ENCODE measurements at regions not wholly inside any gene's neighbourhood (a gene's known extent, or its start where the extent isn't known, plus 50 kb on each side); places are given as distances from the start of the nearest gene placed in this dataset.

DNA sequence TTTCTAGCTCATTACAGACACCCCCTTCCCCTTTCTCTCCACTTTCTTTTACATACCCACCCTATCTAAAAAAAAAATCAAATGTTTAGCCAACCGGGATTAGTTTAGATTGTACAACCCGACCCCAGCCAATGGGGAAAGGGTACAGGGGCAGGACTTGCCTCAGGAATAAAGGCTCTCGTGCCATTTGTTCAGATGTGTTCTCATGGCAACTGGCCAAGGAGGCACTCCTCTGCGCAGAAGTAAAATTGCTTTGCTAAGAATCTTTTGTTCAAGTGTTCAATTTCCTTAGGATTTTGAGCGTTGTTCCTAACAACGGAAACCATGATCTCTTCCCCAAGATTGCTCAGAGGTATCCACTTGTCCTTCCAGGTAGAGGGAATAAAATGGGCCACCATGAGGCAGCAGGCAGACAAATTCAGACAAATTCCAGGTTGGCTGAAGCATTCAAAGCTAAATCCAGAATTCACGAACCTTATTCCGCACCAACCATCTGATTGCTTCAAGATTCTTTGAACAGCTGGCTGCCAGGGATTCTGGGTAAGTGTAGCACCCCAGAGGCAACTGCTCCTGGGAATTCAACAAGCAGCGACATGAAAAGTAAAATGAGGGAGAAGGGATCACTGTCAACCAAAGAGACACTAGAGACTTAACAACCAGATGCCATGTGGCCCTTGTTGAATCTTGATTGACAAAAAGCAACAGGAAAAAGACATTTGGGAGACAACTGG, 431.8 kb downstream of the PREX1 start:
- peaks cover 11% of the 10 kb centered on the region for H3K9me3 Mint-ChIP-seq
- DNase-seq, result no peak
- no peak for ATAC-seq
- H3K4me1 Mint-ChIP-seq (ENCODE audit: low read depth), result no peaks in the 10 kb centered on the region
- peaks cover 14% of the 10 kb centered on the region for H3K27me3 Mint-ChIP-seq (ENCODE audit: low read depth)
- peaks cover 4% of the 10 kb centered on the region for H3K36me3 Mint-ChIP-seq (ENCODE audit: insufficient read depth)
- no peak overlapping the region for H3K4me3 Mint-ChIP-seq

DNA sequence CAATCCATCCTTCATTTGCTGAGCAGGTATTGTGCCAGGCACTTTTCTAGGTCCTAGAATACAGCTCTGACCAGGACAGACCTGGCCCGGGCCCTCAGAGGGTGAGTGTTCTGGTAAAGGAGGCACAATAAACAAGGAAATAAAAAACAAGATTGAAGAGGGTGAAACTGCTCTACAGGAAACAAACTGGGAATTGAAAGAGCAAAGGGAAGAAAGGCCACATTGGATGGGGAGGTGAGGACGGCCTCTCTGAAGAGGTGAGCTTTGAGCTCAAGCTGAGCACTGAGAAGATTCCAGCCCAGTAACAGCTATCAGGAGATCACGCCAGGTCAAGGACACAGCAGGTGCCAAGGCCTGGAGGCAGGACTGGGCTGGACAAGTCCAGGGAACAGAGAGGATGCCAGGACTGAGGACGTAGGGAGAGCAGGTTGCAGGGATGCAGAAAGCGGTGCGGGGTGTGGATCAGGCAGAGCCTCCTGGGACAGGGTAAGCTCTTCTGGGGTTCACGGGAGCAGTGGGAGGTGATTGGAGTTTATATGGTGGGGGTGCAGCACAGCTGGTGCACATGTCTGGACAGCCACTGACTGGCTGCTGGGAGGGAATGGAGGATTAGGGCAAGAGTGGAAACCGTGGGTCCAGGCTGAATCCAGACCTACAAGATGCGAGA, 433.3 kb downstream of the PREX1 start:
- peaks cover 4% of the 10 kb centered on the region for H3K36me3 Mint-ChIP-seq (ENCODE audit: insufficient read depth)
- H3K9me3 Mint-ChIP-seq, result peaks cover 16% of the 10 kb centered on the region
- no peaks in the 10 kb centered on the region for H3K4me1 Mint-ChIP-seq (ENCODE audit: low read depth)
- H3K27me3 Mint-ChIP-seq (ENCODE audit: low read depth), result peaks cover 13% of the 10 kb centered on the region
- no peak overlapping the region for H3K4me3 Mint-ChIP-seq
- DNase-seq (no peak), ATAC-seq (no peak)

DNA sequence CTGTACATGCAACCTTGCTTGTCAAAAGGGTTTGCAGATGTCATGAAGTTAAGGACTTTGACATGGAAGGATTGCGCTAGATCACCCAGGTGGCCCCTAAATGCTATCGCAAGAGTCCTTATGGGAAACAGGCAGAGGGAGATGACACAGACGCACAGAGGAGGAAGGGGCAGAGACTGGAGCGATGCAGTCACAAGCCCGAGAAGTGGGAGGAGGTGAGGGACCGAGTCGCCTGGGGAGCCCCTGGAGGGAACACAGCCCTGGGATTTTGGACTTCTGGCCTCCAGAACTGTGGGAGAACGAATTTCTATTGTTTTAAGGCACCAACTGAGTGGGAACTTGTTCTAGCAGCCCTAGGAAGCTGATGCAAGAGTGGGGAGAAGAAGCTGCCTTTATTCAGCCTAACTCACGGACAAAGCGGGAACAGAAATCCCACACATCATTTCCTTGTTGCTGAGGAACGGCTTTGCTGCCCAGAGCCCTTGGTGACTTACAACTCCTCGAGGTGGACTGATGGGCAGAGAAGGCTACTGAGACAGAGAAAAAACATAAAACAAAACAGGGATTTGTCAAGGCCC, 434.0 kb downstream of the PREX1 start:
- Mint-ChIP-seq H3K9me3 (peaks cover 16% of the 10 kb centered on the region), H3K36me3 (ENCODE audit: insufficient read depth) (peaks cover 4% of the 10 kb centered on the region), H3K27me3 (ENCODE audit: low read depth) (peaks cover 13% of the 10 kb centered on the region), H3K4me3 (no peak overlapping the region), H3K4me1 (ENCODE audit: low read depth) (no peaks in the 10 kb centered on the region)
- DNase-seq (no peak), ATAC-seq (no peak)

DNA sequence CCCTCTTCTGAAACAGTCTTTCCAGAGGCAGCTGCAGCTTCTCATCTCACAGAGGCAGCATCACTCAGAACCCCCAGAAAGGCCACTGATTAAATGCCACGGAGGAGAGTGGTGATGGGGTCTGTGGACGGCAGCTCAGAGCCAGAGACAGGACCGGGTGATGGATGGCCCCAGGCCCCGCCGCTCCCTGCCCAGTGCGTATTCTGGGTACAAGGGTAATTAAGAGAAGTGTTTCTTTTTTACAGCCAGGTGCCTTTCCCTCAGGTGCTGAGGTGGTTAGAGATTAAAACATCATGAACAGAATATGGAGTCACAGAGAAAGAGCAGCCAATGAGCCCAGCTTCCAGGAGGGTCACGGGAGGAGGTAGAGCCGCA, 434.5 kb downstream of the PREX1 start:
- DNase-seq (no peak), ATAC-seq (no peak)
- peaks cover 13% of the 10 kb centered on the region for H3K27me3 Mint-ChIP-seq (ENCODE audit: low read depth)
- H3K36me3 Mint-ChIP-seq (ENCODE audit: insufficient read depth), result peaks cover 4% of the 10 kb centered on the region
- H3K4me3 Mint-ChIP-seq, result no peak overlapping the region
- H3K9me3 Mint-ChIP-seq, result peaks cover 16% of the 10 kb centered on the region
- H3K4me1 Mint-ChIP-seq (ENCODE audit: low read depth), result no peaks in the 10 kb centered on the region

DNA sequence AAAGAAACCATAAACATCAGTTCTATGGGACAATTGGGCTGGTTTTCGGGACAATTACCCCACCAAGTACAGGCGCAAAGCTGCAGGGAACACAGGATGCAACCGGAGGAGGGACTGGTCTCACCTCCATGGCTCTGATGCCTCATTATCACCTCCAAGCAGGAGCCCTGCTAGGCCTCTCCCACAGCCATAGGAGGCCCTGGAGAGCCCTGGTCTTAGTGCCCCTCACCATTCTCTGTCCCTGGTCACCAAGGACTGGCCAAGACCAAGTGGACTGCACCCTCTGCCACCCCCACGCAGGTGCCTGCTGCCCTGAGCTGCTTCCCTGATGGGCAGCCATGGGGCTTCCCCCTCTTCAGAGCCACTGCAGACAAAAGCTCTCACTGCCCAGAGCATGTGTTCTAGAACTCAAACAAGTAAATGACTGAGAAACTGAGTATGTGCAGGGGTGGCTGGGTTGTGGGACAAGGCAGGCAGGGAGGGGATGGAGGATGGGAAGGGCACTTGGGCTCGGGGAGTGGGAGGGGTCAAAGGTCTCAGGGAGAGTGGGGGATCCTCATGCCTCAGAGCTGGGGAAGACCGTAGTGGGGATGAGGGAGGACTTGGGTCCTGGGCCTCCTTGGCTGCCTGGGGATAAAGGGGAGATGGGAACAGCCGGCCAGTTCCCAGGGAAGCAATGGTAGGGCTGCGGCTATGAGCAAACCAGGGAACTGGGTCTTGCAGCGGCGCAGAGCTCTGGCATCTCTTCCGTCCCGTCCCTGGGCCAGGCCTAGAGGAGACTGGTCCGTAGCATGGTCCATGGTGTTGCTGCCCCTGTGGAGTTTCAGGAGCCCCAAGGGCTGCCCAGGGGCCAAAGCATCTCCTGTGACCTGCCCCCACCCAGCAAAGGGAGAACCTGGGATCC, 435.1 kb downstream of the PREX1 start:
- DNase-seq (no peak), ATAC-seq (no peak)
- Mint-ChIP-seq H3K9me3 (peaks cover 16% of the 10 kb centered on the region), H3K36me3 (ENCODE audit: insufficient read depth) (peaks cover 4% of the 10 kb centered on the region), H3K4me3 (no peak overlapping the region), H3K4me1 (ENCODE audit: low read depth) (no peaks in the 10 kb centered on the region), H3K27me3 (ENCODE audit: low read depth) (peaks cover 13% of the 10 kb centered on the region)

DNA sequence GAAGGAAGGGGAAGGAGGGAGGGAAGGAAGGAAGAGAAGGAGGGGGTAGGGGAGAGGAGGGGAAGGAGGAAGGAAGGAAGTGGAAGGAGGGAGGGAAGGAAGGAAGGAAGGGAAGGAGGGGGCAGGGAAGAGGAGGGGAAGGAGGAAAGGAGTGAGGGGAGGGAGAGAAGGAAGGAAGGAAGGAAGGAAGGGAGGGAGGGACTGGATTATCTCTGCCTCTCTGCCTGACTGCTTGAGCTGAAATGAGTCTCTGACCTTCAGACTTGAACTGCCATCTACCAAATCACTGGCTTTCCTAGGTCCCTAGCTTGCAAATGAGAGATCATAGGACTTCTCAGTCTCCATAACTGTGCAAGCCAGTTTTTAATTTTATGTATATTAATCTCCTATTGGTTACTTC, 436.8 kb downstream of the PREX1 start:
- H3K36me3 Mint-ChIP-seq (ENCODE audit: insufficient read depth), result peaks cover 4% of the 10 kb centered on the region
- no peak overlapping the region for H3K4me3 Mint-ChIP-seq
- no peaks in the 10 kb centered on the region for H3K4me1 Mint-ChIP-seq (ENCODE audit: low read depth)
- DNase-seq, result no peak
- peaks cover 12% of the 10 kb centered on the region for H3K27me3 Mint-ChIP-seq (ENCODE audit: low read depth)
- no peak for ATAC-seq
- peaks cover 16% of the 10 kb centered on the region for H3K9me3 Mint-ChIP-seq

DNA sequence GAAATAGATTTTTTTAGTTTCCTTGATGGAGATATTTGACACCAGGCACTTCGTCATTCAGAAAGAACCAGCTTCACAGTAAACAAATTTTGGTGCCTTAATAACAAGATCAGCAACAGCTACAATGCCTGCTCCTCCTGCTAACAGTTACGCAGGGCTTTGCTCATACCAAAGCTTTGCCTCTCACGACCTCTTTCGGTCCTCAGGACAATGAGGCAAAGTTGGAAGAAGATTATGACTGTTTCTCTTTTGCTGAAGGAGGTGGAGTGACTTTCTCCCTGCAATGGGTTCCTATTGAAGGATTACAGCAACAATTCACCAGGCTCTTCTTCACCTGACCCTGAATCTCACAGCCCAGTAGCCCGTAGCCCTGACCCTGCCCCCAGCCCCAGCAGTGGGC, 440.1 kb downstream of the PREX1 start:
- H3K27me3 Mint-ChIP-seq (ENCODE audit: low read depth), result peaks cover 6% of the 10 kb centered on the region
- H3K4me3 Mint-ChIP-seq, result no peak overlapping the region
- H3K36me3 Mint-ChIP-seq (ENCODE audit: insufficient read depth), result peaks cover 4% of the 10 kb centered on the region
- no peak for DNase-seq
- no peaks in the 10 kb centered on the region for H3K4me1 Mint-ChIP-seq (ENCODE audit: low read depth)
- peaks cover 12% of the 10 kb centered on the region for H3K9me3 Mint-ChIP-seq
- no peak for ATAC-seq

DNA sequence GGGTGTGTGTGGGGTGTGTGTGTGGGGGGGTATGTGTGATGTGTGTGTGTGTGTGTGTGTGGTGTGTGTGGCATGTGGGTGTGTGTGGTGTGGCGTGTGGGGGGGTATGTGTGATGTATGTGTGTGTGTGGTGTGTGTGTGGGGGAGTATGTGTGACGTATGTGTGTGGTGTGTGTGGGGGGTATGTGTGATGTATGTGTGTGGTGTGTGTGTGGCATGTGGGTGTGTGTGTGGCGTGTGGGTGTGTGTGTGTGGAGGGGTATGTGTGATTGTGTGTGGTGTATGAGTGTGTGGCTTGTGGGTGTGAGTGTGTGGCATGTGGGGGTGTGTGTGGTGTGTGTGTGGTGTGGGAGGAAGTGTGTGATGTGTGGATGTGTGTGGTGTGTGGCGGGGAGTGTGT, 442.3 kb downstream of the PREX1 start:
- H3K36me3 Mint-ChIP-seq (ENCODE audit: insufficient read depth), result no peaks in the 10 kb centered on the region
- DNase-seq (no peak), ATAC-seq (no peak)
- peaks cover 18% of the 10 kb centered on the region for H3K27me3 Mint-ChIP-seq (ENCODE audit: low read depth)
- H3K9me3 Mint-ChIP-seq, result peaks cover 4% of the 10 kb centered on the region
- H3K4me3 Mint-ChIP-seq, result no peak overlapping the region
- H3K4me1 Mint-ChIP-seq (ENCODE audit: low read depth), result no peaks in the 10 kb centered on the region

DNA sequence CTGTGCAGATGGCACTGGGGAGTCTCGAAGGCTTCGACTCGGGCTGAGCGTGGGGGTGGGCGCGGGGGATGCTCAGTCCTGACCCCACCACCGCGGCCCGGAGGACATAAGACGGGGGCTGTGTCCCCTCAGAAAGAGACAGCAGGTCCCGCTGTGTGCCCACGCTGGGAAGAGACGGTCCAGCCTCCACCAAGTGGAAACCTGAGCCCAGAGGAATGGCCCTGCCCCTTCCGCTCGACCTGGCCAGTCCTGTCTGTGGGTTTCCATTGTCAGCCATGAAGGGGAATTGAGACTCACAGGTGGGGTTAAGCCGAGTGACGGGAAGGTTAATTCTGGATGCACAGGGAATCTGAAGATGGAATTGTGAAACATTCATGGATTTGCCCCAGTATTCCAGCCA, 442.7 kb downstream of the PREX1 start:
- Mint-ChIP-seq H3K4me3 (no peak overlapping the region), H3K4me1 (ENCODE audit: low read depth) (no peaks in the 10 kb centered on the region), H3K36me3 (ENCODE audit: insufficient read depth) (no peaks in the 10 kb centered on the region), H3K27me3 (ENCODE audit: low read depth) (peaks cover 22% of the 10 kb centered on the region), H3K9me3 (no peaks in the 10 kb centered on the region)
- ATAC-seq (no peak), DNase-seq (no peak)

DNA sequence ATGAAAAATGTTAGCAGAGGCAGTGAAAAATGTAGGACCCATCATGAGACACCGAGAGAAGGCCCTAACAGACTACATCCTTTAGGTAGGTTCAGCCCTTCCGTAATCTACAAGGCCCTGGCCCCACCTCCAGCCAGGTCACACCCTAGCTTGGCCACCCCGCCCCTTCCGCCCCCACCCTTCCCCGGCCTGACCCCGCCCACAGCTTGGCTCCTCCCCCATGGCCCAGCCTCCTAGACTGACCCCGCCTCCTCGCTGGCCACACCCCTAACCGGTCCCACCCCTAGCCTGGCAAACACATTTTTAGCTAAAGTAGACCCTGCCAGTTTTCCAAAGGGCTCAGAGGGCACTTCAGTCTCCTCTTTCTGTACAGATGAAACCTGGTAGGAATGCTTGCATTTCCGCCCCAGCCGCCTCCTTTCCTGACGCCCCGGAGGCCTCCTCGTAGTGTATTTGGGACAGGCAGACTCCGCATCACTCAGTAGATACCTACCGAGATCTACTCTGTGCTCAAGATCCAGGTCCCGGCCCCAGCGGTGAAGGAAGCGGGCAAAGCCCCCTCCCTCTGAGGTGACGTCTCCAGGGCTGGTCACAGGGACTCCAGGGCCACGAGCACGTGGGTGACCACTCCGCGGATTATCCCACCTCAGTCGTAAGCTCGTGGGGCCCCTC, 443.5 kb downstream of the PREX1 start:
- DNase-seq (no peak), ATAC-seq (no peak)
- peaks cover 22% of the 10 kb centered on the region for H3K27me3 Mint-ChIP-seq (ENCODE audit: low read depth)
- no peaks in the 10 kb centered on the region for H3K36me3 Mint-ChIP-seq (ENCODE audit: insufficient read depth)
- H3K9me3 Mint-ChIP-seq, result no peaks in the 10 kb centered on the region
- H3K4me3 Mint-ChIP-seq, result no peak overlapping the region
- no peaks in the 10 kb centered on the region for H3K4me1 Mint-ChIP-seq (ENCODE audit: low read depth)

DNA sequence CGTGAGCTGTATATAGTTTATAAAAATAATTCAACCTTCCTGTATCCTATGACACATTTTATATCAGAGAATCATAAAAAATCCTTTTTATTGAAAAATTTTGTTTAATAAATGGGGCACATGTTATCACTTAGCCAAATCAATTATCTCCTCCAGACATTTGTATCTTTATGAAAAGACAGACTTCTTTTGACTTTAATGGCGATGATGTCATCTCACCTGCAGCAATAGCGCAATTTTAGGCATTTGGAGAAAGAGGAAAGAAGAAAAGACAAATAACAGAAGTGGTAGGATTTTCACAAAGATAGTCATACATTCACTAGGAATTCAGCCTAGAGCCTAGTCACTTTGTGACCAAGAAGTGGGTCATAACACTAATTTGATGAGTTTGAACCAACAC, 444.5 kb downstream of the PREX1 start:
- DNase-seq, result no peak
- no peaks in the 10 kb centered on the region for H3K4me1 Mint-ChIP-seq (ENCODE audit: low read depth)
- no peaks in the 10 kb centered on the region for H3K9me3 Mint-ChIP-seq
- H3K27me3 Mint-ChIP-seq (ENCODE audit: low read depth), result peaks cover 22% of the 10 kb centered on the region
- H3K36me3 Mint-ChIP-seq (ENCODE audit: insufficient read depth), result no peaks in the 10 kb centered on the region
- no peak overlapping the region for H3K4me3 Mint-ChIP-seq
- ATAC-seq, result no peak

DNA sequence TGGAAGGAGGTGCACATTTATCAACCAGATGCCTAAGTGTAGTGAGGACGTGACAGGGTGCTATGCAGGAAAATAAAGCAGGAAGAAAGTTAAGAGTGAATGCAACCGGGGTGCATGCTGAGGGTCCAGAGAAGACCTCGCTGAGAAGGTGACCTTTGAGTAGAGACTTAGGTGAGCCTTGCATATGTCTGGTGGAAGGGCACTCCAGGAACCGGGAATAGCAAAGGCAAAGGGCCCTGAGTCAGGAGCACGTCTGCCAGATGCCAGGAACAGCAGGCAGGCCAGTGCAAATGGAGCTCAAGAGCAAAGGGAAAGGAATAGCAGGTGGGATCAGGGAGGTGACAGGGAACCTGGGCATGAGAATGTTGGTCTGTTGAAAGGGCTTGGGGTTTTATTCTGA, 445.5 kb downstream of the PREX1 start:
- DNase-seq, result no peak
- H3K36me3 Mint-ChIP-seq (ENCODE audit: insufficient read depth), result no peaks in the 10 kb centered on the region
- H3K4me1 Mint-ChIP-seq (ENCODE audit: low read depth), result no peaks in the 10 kb centered on the region
- H3K4me3 Mint-ChIP-seq, result no peak overlapping the region
- H3K9me3 Mint-ChIP-seq, result no peaks in the 10 kb centered on the region
- no peak for ATAC-seq
- peaks cover 24% of the 10 kb centered on the region for H3K27me3 Mint-ChIP-seq (ENCODE audit: low read depth)

DNA sequence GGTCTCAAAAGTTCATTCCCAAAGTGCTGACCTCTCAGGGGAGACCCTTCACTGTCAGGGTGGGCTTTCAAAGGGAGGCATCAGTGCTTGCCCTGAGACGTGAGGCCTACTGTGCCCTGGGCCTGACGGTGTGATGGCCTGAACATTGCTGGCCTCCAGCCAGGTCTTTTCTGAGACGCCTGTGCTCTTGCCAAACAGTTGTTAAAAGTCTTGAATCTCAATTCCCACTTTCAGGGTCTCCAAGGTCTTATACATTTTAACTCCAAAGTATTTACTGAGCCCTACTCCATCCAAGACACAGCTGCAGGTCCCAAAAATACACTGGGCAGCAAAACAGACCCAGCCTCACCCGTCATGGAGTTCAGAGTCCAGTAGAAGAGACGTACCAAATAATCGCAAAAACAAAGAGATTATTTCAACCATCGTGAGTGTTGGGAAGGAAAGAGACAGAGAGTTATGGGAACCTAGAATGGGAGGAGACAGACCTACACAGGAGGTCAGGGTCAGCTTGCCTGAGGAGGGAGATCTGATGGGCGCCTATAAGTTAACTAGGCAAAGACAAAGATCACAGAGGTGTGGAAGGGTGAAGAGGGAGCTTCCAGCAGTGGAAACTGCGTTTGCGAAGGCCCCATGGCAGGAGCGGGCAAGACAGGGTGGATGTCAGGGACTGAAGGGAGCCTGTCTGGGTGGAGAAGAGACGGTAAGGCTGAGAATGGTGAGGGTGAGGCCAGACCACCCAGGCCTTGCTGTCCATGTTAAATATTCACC, 446.3 kb downstream of the PREX1 start:
- Mint-ChIP-seq H3K4me3 (no peak overlapping the region), H3K4me1 (ENCODE audit: low read depth) (no peaks in the 10 kb centered on the region), H3K27me3 (ENCODE audit: low read depth) (peaks cover 27% of the 10 kb centered on the region), H3K9me3 (no peaks in the 10 kb centered on the region), H3K36me3 (ENCODE audit: insufficient read depth) (no peaks in the 10 kb centered on the region)
- no peak for ATAC-seq
- DNase-seq, result no peak
